ENCODE measurements at regions not wholly inside any gene's neighbourhood (a gene's known extent, or its start where the extent isn't known, plus 50 kb on each side); places are given as distances from the start of the nearest gene placed in this dataset.
"Not testable (repeated sequence)": the region's sequence is repeated elsewhere in the genome, so short reads cannot be mapped to it uniquely, and the experiment has no call there.

DNA sequence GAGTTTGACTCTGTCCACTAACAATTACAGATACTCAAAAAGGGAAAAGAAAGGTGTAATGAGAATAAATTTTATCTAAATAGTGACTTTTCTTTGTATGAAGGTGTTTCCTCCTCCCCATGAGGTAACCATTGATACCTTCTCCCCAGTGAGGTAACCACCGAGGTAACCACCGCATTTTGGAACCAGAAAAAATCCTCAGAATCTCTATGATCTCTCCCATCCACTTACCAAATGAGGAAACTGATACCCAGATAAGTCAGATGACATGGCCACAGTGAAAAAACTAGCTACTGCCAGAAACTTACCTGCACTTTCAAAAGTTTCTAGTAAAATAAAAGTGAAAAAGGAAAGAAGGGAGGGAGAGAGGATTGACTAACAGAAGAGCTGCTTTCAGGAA, 124.0 kb upstream of the FNDC3A start:
- DNase-seq, result no peak

DNA sequence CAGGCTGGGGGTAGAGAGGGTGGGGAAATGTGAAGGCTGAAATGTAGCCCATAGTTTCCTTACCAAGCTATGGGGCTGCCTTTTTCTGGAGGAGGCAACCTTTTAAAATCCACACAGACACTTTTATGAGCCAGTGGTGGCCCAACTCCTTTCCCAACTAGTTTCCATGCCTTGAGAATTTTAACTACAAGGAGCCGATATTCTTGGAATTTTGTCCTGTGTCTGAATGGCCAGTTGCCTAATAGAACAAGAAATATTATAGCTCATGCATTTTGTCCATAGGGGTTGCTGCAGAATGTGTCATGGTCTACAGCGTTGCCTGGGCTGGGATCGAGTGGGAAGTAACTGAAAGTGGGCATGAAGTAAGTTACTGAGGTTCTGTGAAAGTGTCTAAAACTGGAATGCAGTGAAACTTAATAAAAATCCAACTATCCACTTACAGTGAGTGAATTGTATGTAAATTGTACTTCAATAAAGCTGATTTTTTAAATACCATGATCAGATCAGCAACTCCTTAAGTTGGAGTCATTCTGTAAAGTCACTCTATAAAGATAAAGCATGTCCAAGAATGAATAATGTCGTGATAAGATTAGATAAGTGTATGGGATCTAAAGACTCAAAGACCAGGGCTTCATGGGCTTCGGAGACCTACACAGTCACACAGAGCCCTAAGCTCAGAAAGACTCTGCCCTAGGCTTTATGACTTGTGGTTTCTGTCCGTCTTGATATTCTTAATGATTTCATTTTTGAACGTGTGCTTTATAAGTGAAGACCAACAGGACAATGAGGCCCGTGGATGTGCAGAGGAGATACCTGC, 122.6 kb upstream of the FNDC3A start:
- DNase-seq, result no peak

DNA sequence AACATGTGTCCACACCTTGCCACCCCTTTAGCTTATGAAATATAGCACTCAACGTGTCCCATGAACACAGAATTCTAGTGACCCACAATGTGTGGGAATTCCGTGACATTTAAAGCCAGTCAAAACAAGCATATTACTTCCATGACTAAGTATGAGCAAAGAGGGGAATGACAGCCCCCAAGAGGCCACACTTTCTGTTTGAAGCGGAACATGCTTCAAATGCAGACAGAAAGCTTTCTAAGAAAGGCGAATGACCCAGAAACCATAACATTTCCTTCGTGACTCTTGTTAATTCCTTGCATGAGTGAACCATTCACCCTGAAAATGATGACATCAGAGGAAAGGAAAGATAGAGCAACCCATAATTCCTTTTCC, 122.0 kb upstream of the FNDC3A start:
- DNase-seq, result no peak

DNA sequence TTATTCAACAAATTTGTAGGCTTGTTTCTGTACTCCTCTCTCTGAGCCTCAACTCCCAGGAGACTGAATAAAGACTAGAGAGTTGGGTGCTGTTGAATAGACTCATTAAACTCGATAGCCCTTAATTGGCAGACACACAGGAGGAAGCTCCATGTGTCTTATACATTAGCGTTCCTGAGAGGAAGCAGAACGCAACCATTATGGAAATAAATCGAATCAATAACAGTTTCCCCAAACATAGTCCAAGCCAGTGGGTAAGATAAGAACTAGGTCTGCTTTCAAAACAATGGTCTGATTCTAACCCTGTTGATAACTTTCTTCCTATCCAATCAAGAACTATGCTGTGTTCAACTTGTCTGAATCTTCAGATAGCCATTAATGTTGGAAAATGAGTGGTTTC, 118.1 kb upstream of the FNDC3A start:
- no peak for DNase-seq

DNA sequence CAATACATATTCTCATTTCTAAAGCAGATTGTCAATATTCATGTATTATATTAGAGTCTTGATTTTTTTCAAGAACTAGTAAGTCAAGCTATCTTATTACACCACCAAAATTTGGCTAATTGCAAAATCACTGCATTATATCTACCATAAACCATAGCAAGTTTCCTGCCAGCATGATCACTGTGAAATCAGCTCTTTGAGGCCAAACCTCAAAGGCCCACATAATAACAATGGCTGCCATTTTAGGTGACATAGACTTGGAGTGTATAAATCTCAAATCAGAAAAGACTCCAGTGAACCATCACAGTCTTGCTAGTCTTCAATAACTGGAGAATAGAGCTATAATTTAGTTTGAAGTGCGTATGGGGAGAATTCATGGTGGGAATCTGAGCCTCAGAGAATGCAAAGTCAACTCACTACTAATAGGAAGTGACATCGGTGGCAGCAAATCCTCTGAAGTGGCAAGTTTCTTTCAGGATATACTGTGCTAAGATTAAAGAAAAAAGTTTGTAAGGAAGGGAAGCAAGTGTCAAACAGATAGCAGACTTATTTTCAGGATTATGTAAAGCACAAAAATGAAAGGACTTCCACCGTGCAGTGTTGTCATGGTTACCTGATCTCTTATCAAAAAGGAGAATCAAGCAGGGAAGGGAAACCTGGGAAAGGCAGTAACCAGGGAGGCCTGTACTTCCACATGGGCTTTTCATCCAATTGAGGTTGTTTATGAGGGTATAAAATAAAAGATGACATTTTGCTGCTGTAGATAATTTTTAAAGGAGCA, 117.4 kb upstream of the FNDC3A start:
- DNase-seq, result no peak

DNA sequence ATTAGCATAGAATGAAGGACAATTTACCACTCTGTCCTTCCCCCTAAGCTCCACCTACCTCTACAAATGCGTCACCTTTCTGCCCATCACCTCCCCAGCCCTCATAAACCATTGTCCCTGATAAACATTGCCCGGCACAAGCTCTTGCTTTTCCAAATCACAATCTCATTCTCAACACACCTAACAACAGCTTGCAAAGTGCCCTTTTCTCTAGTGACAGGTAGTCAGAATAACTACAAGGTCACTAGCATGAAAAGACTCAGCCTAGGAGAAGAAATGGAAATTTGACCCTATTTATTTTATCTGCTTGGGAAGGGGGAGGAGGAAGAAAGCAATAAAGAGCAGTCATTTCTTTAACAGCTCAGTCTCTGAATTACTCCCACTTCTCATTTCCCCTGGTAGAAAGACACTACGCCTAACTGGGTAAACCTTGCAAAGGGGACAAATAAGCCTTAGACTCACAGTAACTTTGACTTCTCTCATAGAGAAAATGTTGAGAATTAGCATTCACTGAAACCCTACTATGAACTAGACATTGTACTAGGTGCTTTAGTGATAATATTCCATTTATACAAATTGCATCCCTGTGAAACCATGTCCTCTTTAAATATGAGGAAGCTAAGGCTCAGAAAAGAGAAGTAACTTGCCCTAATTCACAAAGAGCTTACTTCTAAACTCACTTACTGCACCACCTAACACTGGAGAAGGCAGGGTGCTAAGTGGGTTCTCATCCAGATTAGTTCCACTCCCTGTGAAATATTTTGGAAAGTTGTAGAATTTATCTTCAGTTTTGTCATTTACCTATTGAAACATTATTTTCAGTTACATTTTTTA, 116.2 kb upstream of the FNDC3A start:
- no peak for DNase-seq

DNA sequence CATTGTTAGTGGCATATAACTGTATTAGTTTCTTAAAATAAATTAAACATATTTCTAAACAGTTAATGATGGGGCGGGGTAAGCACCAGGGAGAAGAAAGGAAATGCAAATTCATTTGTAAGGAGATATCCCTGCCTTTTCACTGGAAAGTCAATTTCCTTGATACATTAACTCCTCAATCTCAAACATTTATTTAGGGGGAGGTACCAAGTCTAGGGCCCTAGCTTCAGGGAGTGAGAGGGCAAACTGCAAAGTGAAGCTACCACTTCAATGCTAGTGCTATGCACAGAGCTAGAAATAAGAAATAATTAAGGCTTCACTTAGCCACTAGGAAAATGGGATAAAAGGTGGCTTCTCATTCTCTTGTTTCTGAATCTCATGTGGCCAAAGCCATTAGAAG, 115.3 kb upstream of the FNDC3A start:
- DNase-seq, result no peak

DNA sequence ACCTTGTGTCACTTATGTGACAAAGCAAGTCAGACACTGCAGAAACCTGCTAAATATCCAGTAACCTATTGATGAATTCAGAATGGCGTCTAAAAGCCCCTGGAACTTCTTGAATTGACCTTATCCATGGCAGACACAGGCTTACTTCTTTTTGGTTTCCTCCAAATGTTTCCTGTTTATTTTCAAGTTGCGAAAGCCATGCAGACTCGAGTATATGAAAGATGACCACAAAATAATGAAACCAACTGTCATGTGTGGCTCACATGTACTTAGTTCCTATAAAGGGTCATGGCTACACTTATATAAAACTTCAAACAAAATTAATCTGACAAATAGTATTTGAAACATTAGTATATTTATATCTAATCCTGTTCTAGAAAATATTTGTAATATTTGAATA, 113.1 kb upstream of the FNDC3A start:
- DNase-seq, result no peak

DNA sequence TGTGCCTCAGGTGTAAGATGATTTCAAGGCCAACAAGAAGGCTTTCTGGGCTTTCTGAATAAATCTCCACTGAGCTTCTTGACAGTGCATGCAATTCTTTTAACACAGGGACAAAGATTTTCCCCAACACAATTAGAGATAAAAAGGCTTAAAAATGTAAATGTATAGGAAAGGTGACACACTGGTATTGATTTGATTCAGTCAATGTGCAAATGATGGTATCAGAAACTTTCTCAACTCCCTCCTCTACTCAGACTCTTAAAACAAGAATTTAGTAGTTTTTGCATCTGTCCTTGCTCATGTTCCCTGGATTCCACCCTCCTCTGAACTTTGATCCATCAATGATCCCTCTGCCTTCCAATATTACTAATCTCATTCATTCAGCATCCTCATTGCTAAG, 111.6 kb upstream of the FNDC3A start:
- DNase-seq, result no peak

DNA sequence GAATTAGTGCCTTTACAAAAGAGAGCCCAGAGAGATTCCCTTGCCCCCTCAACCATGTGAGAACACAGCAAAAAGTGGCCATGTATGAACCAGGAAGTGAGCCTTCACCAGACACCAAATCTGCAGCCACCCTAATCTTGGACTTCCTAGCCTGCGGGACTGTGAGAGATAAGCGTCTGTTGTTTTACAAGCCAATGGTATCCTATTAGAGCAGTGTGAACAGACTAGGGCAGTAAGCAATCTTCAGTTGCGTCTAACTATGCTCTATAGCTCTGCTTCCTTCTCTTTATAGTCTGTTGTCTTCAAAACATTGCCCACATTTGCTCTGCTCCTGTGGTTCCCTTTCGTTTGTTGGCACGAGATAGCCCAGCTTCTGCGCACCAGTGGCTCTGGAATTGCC, 109.5 kb upstream of the FNDC3A start:
- DNase-seq, result no peak

DNA sequence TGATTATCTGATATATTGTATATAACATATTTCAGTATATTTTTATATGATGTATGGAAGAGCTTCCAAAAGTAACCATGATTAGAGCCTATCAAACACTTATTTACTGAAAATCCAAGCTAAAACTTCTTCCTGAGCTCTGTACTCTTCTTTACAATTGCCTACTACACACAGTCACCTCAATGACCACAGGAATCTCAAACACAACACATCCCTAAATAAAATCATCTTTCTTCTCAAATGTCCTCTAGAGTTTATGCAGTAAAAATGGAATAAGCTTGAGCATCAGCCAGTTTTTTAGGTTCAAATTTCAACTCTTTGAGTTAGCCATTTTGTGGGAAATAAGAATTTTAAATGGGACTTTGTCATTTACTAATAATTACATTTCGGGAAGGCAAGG, 102.6 kb upstream of the FNDC3A start:
- no peak for DNase-seq

DNA sequence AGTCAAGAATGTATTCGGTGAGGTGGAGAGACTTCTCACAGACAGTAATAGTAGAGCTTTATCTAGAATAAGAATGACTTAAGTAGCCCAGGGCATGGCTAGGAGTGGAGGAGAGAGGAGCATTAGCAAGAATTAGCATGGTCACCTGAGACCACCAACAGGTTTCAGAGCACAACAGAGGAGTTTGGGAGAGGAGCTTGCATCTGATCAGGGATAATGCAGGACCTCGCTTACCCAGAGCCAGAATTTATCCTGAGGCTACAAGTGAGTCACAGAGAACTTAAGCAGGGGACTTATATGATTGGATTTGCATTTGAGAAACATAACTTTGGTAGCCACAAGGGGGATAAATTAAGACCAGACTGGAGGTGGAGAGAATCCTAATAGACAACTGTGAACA, 102.1 kb upstream of the FNDC3A start:
- DNase-seq, result no peak

DNA sequence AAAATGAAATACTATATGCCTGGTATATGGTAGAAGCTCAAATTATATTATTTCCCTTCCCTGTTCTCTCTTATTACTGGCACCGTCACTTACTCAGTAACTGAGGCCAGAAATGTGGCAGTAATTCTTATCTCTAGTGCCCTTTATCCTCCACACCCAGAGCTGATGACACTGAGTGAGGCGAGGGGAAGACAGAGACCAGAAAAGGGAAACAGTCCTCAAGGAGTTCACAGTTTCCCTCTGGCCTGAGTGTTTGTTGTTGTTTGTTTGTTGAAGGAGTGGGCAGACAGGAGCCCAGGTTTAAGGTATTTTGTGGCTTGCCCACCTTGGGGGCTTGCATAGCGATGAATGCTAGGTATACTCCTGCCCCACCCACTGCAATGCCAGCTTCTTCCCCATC, 101.5 kb upstream of the FNDC3A start:
- no peak for DNase-seq

DNA sequence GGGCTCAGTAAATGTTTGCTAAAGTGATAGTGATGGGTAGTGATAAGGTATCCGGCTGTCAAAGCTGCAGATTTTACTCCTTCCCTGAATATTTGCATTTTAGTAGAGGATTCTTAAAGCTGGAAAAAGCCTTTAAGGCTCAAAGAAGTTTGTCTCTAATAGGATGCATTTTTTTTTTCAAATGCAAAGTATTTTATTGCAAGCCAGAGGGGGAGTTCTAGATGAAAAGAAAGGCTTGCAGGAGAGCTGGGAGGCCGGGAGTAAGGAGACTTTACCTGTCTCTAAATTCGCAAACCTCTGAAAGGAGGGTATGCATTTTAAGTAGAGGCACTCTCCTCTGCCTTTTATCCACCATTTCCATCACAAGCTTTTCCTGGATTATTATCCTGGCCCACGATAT, 100.7 kb upstream of the FNDC3A start:
- no peak for DNase-seq

DNA sequence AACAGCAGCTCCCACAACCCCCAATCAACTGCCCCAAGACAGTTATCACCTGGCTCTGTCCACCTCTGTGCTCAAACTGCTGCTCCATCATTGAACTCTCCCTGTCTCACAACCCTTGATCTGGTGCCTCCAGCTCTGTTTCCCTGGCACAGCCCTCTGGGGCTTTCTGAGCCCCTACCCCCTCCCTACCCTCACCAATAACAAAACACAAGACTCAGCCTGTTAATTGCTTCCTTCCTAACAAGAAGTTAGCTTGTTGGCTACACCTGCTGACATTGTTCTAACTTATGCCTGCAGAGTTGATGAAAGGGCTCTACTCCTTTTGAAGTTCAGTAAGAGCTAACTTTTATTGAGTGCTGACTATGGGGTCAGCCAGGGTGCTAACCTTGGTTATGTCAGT, 99.4 kb upstream of the FNDC3A start:
- no peak for DNase-seq

DNA sequence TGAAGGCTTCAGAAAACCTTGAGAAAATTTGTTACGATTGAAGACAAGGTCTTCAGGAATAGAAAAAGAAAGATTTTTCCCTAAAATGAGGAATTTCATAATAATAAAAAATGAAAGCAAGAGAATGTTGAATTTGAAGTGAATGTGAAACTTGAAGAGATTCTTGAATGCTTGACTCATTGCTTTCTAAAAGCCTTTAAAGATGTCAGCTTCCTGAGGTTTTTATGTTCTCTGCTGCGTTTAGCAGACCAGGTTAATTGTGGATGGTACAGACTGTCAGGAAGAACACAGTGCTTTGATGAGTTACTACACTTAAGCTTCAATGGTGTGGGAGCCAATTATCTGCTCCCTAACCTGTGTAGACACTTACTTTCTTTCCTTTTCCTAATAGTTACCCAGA, 96.3 kb upstream of the FNDC3A start:
- DNase-seq, result no peak

DNA sequence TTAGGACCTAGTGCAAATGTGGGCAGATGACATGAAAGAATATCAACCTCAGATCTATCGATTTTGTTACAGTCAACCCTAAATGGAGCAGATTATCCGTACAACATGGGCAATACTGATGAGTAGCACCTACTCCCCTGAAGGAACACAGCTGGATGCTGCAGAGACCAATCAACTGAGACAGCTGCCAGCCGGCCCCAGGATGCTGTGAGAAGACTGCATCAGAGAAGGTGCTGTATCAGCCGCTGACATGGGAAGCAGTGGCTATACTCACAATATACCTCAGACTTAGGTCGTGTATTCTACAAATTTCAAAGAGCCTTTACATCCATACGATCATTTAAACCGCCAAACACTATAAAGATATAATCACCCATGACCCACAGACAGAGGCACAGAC, 95.9 kb upstream of the FNDC3A start:
- DNase-seq, result no peak

DNA sequence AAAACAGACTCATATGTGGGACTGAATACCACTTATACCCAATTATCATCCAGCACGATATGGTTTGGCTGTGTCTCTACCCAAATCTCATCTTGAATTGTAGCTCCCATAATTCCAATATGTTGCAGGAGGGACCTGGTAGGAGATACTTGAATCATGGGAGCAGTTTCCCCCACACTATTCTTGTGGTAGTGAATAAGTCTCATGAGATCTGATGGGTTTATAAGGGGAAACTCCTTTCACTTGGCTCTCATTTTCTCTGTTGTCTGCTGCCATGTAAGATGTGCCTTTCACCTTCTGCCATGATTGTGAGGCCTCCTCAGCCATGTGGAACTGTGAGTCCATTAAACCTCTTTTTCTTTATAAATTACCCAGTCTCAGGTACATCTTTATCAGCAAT, 91.9 kb upstream of the FNDC3A start:
- DNase-seq, result not testable (repeated sequence)

DNA sequence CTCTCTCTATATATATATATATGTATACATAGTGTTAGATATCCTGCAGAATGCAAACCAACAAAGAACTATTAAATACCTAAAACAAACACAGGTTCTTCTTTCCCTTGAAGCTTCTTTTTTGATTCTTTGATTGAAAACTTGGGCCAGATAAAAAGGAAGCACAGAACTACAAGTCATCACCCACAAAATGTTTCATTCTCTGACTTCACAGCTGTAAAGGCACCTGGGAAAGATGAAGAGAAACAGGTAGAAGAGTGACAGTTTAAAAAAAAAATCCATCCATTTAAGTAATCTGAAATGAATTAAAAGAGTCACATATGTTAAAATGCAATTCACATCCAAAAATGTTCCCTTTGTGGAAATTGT, 90.7 kb upstream of the FNDC3A start:
- DNase-seq, result no peak

DNA sequence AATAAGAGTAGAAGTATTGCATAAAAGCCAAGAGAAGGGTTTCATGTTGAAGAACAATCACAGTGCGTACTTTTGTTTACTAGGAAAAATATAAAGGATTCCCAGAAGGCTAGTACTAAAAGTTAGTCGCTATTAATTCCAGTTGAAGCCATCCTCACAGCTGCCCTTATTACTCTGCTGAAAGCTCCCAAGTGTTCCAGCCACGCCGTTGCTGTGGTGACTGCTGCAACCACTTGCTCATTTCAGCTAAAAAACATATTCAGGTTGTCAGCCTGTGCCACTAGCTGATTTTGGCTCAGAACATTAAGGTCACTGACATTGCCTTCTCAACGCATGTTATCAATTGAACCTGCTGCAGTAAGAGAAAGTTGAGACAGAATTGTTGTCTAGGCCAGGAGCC, 87.1 kb upstream of the FNDC3A start:
- DNase-seq, result no peak

DNA sequence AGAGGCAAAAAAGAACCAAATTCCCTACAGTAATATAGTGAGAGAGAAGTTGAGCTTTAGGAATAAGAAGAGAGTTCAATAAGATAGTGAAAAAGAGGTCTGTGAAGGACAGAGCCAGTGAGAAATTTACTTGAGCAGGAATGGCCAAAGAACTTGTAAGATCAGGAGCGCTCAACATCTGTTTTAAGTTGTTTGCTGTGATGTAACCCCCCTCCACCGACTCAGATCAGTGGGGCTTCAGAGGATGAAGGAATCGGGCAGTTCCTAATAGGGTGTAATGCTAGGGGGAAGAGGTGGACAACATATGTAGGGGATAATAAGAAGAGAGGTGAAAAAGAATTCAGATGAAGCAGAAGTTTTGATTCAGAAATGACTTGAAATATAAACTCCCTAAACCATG, 85.3 kb upstream of the FNDC3A start:
- no peak for DNase-seq

DNA sequence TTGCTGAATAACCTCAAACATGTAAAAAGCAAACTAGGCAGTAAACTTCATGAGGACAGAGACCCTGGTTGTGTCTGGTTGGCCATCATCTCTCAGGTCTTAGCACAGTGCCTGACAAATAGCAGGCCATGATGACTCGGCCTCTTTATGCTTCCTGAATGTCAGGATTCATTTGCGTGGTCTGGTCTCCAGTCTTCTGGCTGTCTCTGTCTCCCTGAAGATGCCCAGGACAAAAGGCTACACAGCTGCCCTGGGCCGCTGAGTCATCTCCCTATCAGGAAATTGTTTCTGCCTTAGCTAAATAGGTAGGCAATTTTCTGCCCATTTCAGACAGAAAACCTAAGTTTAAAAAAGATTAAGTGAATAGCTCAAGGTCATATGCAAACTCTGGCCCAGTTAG, 84.1 kb upstream of the FNDC3A start:
- no peak for DNase-seq

DNA sequence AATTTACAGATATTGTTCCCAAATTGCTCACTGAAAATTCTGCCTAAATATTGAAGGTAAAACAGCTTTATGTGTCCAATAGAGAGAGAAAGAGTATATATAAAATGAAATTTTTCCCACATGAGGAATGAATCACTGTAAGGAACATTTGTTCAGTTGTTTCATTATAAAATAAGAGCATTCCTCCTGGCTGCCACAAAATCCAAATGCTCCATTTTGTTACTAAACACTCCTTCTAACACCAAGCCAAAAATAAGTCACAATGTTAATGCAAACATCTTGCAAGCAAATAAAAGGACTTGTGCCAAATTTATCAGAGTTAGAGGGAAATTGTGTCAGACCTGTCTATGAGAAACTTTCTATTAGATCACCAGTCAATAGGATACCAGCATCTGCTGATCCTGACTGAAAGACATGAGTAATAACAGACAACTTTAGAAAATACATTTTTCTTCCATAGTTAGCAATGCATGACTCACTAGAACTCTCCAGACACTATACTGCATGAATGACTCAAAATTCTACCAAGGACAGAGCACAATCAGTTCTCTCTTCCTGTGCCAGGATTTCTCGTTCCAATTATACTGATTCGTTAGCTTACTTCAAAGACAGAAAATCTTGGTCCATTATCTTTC, 83.5 kb upstream of the FNDC3A start:
- no peak for DNase-seq

Measured in activated T-cell treated with anti-CD3 and anti-CD28 coated beads, Interleukin-2, amount 50 U/mL, for 1 hour (primary cell).